ENCODE measurements at regions not wholly inside any gene's neighbourhood (a gene's known extent, or its start where the extent isn't known, plus 50 kb on each side); places are given as distances from the start of the nearest gene placed in this dataset.

- no peak for TF ChIP-seq CTCF (IDR thresholded peaks at IDR 0.05)
- TF ChIP-seq POLR2A (IDR thresholded peaks at IDR 0.05): no peak
- no peak for TF ChIP-seq POLR2AphosphoS5 (IDR thresholded peaks at IDR 0.05; ENCODE audit: insufficient read depth in 1 of 2, low read depth in 1 of 2)
Measured at GRCh38 chr12:25793196-25793595, 165.3 kb upstream of the RASSF8 start.
